H1 (cell line): ENCODE measurements at regions not wholly inside any gene's neighbourhood (a gene's known extent, or its start where the extent isn't known, plus 50 kb on each side); places are given as distances from the start of the nearest gene placed in this dataset.
A peak's percentile ranks its signal among the peaks of the same experiment; 100 is the strongest.

ENCODE experiments used
- CHD2 ChIP-seq: IDR thresholded peaks from 2 replicates; pipeline ENCODE4 v1.6.1; 2012; ENCODE audit warnings: low read length, improper control_type of control experiment
- EP300 ChIP-seq, 2 experiments: IDR thresholded peaks; 1 replicate in 1 of 2; 2 replicates in 1 of 2; pipeline ENCODE4 v1.6.1; 2011 to 2012; ENCODE audit warnings: low read depth in 2 of 2, low read length in 2 of 2, mild to moderate bottlenecking in 2 of 2, borderline replicate concordance in 1 of 2, inconsistent platforms in 1 of 2, moderate library complexity in 1 of 2
- EZH2 ChIP-seq: fragments of 200-600 bp; sonication (generic); IDR thresholded peaks from 2 replicates; pipeline ENCODE4 v1.7.1; 2012; ENCODE audit warnings: low read depth, mild to moderate bottlenecking, moderate library complexity, low read length, inconsistent platforms; ENCODE audit not compliant: severe bottlenecking
- FOSL1 ChIP-seq: IDR thresholded peaks from 2 replicates; pipeline ENCODE4 v1.6.1; 2011; ENCODE audit warnings: mild to moderate bottlenecking, low read depth, low read length, moderate library complexity; ENCODE audit not compliant: insufficient read depth
- GABPA ChIP-seq: IDR thresholded peaks from 2 replicates; pipeline ENCODE4 v1.6.1; 2011; ENCODE audit warnings: mild to moderate bottlenecking, low read length, moderate library complexity, borderline replicate concordance; ENCODE audit not compliant: insufficient read depth
- JUN ChIP-seq: IDR thresholded peaks from 2 replicates; pipeline ENCODE4 v1.6.1; 2011; ENCODE audit warnings: low read depth, mild to moderate bottlenecking, improper control_type of control experiment, low read length
- POLR2A ChIP-seq, 2 experiments: IDR thresholded peaks; 1 replicate in 1 of 2; 2 replicates in 1 of 2; pipeline ENCODE4 v1.6.1; 2011; ENCODE audit warnings: low read depth in 2 of 2, low read length in 2 of 2, mild to moderate bottlenecking in 2 of 2; ENCODE audit errors: control extremely low read depth in 1 of 2
- RAD21 ChIP-seq, 2 experiments: IDR thresholded peaks in 1 of 2; conservative IDR thresholded peaks in 1 of 2; 2 replicates each; pipeline ENCODE4 v1.6.1; 2011; ENCODE audit warnings: low read depth in 2 of 2, low read length in 2 of 2, improper control_type of control experiment in 1 of 2, inconsistent platforms in 1 of 2, mild to moderate bottlenecking in 1 of 2, moderate library complexity in 1 of 2
- RBBP5 ChIP-seq: IDR thresholded peaks from 2 replicates; pipeline ENCODE4 v1.7.1; 2012; ENCODE audit warnings: low read depth, mild to moderate bottlenecking, inconsistent platforms, low read length, moderate library complexity, borderline replicate concordance
- SP1 ChIP-seq: IDR thresholded peaks from 2 replicates; pipeline ENCODE4 v1.6.1; 2011; ENCODE audit warnings: low read depth, low read length
- TEAD4 ChIP-seq: IDR thresholded peaks from 2 replicates; pipeline ENCODE4 v1.6.1; 2012; ENCODE audit warnings: low read depth, low read length, inconsistent platforms, mixed read lengths
- TF ChIP-seq, protein P1 (sequence below), 3 experiments: IDR thresholded peaks; 1 replicate in 2 of 3; 2 replicates in 1 of 3; pipeline versions ENCODE4 v1.5.1 to v1.6.1; 2011; ENCODE audit warnings: low read length in 3 of 3, mild to moderate bottlenecking in 3 of 3, inconsistent platforms in 2 of 3, low read depth in 1 of 3, moderate library complexity in 1 of 3; ENCODE audit not compliant: insufficient read depth in 1 of 3; ENCODE audit errors: control extremely low read depth in 1 of 3
- TF ChIP-seq, protein P2 (sequence below): IDR thresholded peaks from 2 replicates; pipeline ENCODE4 v1.6.1; 2011; ENCODE audit warnings: low read length, improper control_type of control experiment
- TF ChIP-seq, protein P3 (sequence below): IDR thresholded peaks from 2 replicates; pipeline ENCODE4 v1.6.1; 2012; ENCODE audit warnings: inconsistent platforms

DNA sequence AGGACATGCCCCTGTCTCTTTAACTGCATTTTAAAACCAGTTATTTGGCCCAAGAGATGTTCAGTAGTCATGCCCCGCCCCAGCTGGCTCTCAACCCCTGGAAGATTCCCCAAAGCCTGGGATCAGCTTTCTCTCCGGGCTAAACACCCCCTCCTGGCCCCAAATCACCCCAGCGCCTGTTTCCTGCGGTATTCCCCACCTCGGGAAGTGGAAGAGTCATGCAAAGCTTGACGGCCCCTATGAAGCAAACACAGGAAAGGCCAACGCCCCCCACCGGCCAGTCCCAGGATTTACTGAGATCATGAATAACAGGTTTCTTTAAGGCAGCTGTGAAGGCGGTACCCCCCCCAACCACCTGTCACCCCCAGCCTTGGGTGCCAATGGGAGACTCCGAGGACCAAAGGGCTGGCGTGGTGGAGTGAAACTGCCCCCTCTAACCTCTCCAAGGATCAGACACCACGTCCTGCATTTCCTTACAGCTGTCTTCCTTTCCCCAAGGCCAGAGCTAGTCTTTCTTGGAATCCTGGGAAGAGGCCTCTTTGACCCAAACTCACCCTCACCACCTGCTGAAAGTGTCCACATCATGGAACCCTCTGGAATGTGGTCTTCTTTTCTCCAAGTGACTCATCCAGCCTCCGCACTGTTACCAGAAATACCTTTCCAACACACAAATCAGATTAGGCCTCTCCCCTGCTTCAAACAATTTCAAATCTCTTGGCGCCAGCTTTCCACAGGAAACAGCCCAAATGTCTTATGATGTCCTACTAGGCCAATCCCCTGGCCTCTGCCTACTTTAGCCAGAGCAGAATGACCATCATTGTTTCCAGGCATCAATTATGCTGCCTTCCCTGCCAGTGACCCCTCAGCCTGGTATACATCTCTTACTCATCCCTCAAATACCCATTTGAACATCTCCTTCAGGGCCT is 301.5 kb downstream of the ZEB1 start:
- TF ChIP-seq, protein P1, sequence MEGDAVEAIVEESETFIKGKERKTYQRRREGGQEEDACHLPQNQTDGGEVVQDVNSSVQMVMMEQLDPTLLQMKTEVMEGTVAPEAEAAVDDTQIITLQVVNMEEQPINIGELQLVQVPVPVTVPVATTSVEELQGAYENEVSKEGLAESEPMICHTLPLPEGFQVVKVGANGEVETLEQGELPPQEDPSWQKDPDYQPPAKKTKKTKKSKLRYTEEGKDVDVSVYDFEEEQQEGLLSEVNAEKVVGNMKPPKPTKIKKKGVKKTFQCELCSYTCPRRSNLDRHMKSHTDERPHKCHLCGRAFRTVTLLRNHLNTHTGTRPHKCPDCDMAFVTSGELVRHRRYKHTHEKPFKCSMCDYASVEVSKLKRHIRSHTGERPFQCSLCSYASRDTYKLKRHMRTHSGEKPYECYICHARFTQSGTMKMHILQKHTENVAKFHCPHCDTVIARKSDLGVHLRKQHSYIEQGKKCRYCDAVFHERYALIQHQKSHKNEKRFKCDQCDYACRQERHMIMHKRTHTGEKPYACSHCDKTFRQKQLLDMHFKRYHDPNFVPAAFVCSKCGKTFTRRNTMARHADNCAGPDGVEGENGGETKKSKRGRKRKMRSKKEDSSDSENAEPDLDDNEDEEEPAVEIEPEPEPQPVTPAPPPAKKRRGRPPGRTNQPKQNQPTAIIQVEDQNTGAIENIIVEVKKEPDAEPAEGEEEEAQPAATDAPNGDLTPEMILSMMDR (IDR thresholded peaks at IDR 0.05; ENCODE audit: control extremely low read depth in 1 of 3, insufficient read depth in 1 of 3, low read depth in 1 of 3, low read length in 3 of 3) = peak; percentile 55 to 60 (median 58); a peak in 3 of 4 replicates
- TF ChIP-seq, protein P2, sequence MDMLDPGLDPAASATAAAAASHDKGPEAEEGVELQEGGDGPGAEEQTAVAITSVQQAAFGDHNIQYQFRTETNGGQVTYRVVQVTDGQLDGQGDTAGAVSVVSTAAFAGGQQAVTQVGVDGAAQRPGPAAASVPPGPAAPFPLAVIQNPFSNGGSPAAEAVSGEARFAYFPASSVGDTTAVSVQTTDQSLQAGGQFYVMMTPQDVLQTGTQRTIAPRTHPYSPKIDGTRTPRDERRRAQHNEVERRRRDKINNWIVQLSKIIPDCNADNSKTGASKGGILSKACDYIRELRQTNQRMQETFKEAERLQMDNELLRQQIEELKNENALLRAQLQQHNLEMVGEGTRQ = no peak
- TF ChIP-seq CHD2 = no peak
- TF ChIP-seq RBBP5 = no peak
- no peak for TF ChIP-seq POLR2A (IDR thresholded peaks at IDR 0.05; ENCODE audit: control extremely low read depth in 1 of 2, low read depth in 2 of 2, low read length in 2 of 2)
- TF ChIP-seq EP300 (IDR thresholded peaks at IDR 0.05; ENCODE audit: borderline replicate concordance in 1 of 2, low read depth in 2 of 2, low read length in 2 of 2) = no peak
- TF ChIP-seq FOSL1 = no peak
- TF ChIP-seq SP1 = no peak
- TF ChIP-seq TEAD4 = no peak
- peak; percentile 43 to 63; a peak in 3 of 4 replicates for TF ChIP-seq RAD21 (IDR thresholded peaks at IDR 0.05 in 1 of 2, conservative IDR thresholded peaks at IDR 0.05 in 1 of 2; ENCODE audit: low read depth in 2 of 2, low read length in 2 of 2)
- no peak for TF ChIP-seq EZH2
- TF ChIP-seq, protein P3, sequence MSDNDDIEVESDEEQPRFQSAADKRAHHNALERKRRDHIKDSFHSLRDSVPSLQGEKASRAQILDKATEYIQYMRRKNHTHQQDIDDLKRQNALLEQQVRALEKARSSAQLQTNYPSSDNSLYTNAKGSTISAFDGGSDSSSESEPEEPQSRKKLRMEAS = no peak
- TF ChIP-seq JUN = no peak
- no peak for TF ChIP-seq GABPA
